ENCODE measurements at regions not wholly inside any gene's neighbourhood (a gene's known extent, or its start where the extent isn't known, plus 50 kb on each side); places are given as distances from the start of the nearest gene placed in this dataset.
"Not testable (repeated sequence)": the region's sequence is repeated elsewhere in the genome, so short reads cannot be mapped to it uniquely, and the experiment has no call there.

GRCh38 chr10:55899472-55900147 lies 461.4 kb downstream of the ZWINT start:
- not testable (repeated sequence) for DNase-seq

GRCh38 chr10:55897490-55897921 lies 463.6 kb downstream of the ZWINT start:
- no peak for DNase-seq

- DNase-seq, result no peak
Measured at GRCh38 chr10:55892276-55892675, 468.8 kb downstream of the ZWINT start.

GRCh38 chr10:55881588-55881987 lies 479.5 kb downstream of the ZWINT start:
- DNase-seq, result no peak

GRCh38 chr10:55873485-55873884 lies 487.6 kb downstream of the ZWINT start:
- DNase-seq, result no peak

GRCh38 chr10:55870186-55870585 lies 490.9 kb downstream of the ZWINT start:
- no peak for DNase-seq

GRCh38 chr10:55867848-55868247 lies 493.2 kb downstream of the ZWINT start:
- DNase-seq, result no peak

GRCh38 chr10:55858730-55859129 lies 502.3 kb downstream of the ZWINT start:
- DNase-seq, result no peak

- DNase-seq, result no peak
Measured at GRCh38 chr10:55852900-55853299, 508.2 kb downstream of the ZWINT start.

GRCh38 chr10:55837273-55837672 lies 523.8 kb downstream of the ZWINT start:
- no peak for DNase-seq

GRCh38 chr10:55822096-55822495 lies 539.0 kb downstream of the ZWINT start:
- no peak for DNase-seq

GRCh38 chr10:55820478-55820877 lies 540.6 kb downstream of the ZWINT start:
- DNase-seq, result no peak

GRCh38 chr10:55820071-55820470 lies 541.0 kb downstream of the ZWINT start:
- no peak for DNase-seq

- DNase-seq, result no peak
Measured at GRCh38 chr10:55813451-55814170, 547.4 kb downstream of the ZWINT start.

- no peak for DNase-seq
Measured at GRCh38 chr10:55803055-55803454, 558.0 kb downstream of the ZWINT start.

- no peak for DNase-seq
Measured at GRCh38 chr10:55801353-55801661, 559.8 kb downstream of the ZWINT start.

GRCh38 chr10:55800602-55801352 lies 560.3 kb downstream of the ZWINT start:
- DNase-seq, result no peak

- DNase-seq, result no peak
Measured at GRCh38 chr10:55793024-55793423, 568.0 kb downstream of the ZWINT start.

GRCh38 chr10:55790276-55790675 lies 570.8 kb downstream of the ZWINT start:
- not testable (repeated sequence) for DNase-seq

GRCh38 chr10:55786461-55787050 lies 574.5 kb downstream of the ZWINT start:
- DNase-seq, result no peak

GRCh38 chr10:55782181-55782580 lies 578.9 kb downstream of the ZWINT start:
- DNase-seq, result no peak

- DNase-seq, result no peak
Measured at GRCh38 chr10:55766212-55766611, 594.8 kb downstream of the ZWINT start.

GRCh38 chr10:55750458-55750857 lies 610.6 kb downstream of the ZWINT start:
- DNase-seq, result no peak
